GM18951 (cell line): ENCODE measurements at regions not wholly inside any gene's neighbourhood (a gene's known extent, or its start where the extent isn't known, plus 50 kb on each side); places are given as distances from the start of the nearest gene placed in this dataset.

Source experiments
- POLR2A ChIP-seq: IDR thresholded peaks from 4 replicates; pipeline ENCODE4 v1.6.1; 2011; ENCODE audit warnings: mild to moderate bottlenecking; ENCODE audit not compliant: insufficient read length, insufficient read depth; ENCODE audit errors: extremely low read depth
- in situ Hi-C: fragments of 300-500 bp; cut with MboI; formaldehyde crosslinking; loops from one replicate; pipeline ENCODE4 v1.12.0; 2022; ENCODE audit warnings: low sequenced_read_pairs, mixed read lengths, inconsistent platforms; ENCODE audit not compliant: unreplicated experiment

GRCh38 chr2:21244161-21244560 lies 120.4 kb downstream of the TDRD15 start:
- no peak for TF ChIP-seq POLR2A
- in situ Hi-C loops, result no loop called here

GRCh38 chr2:21245565-21245964 lies 121.8 kb downstream of the TDRD15 start:
- TF ChIP-seq POLR2A, result no peak
- in situ Hi-C loops, result no loop called here

GRCh38 chr2:21249367-21249766 lies 125.6 kb downstream of the TDRD15 start:
- in situ Hi-C loops, result no loop called here
- TF ChIP-seq POLR2A, result no peak

GRCh38 chr2:21250673-21251072 lies 126.9 kb downstream of the TDRD15 start:
- no peak for TF ChIP-seq POLR2A
- in situ Hi-C loops, result no loop called here

- in situ Hi-C loops, result no loop called here
- TF ChIP-seq POLR2A, result no peak
Observed at GRCh38 chr2:21251216-21251980, 127.6 kb downstream of the TDRD15 start.

GRCh38 chr2:21253311-21254027 lies 129.7 kb downstream of the TDRD15 start:
- TF ChIP-seq POLR2A, result no peak
- in situ Hi-C loops, result no loop called here

GRCh38 chr2:21254170-21254965 lies 130.6 kb downstream of the TDRD15 start:
- TF ChIP-seq POLR2A, result no peak
- in situ Hi-C loops, result no loop called here

GRCh38 chr2:21256006-21256405 lies 132.2 kb downstream of the TDRD15 start:
- TF ChIP-seq POLR2A, result no peak
- in situ Hi-C loops, result no loop called here

GRCh38 chr2:21257621-21258020 lies 133.9 kb downstream of the TDRD15 start:
- in situ Hi-C loops, result no loop called here
- no peak for TF ChIP-seq POLR2A

- TF ChIP-seq POLR2A, result no peak
- in situ Hi-C loops, result no loop called here
Observed at GRCh38 chr2:21258082-21258481, 134.3 kb downstream of the TDRD15 start.

- in situ Hi-C loops, result no loop called here
- TF ChIP-seq POLR2A, result no peak
Observed at GRCh38 chr2:21260311-21260710, 136.5 kb downstream of the TDRD15 start.

- no peak for TF ChIP-seq POLR2A
- in situ Hi-C loops, result no loop called here
Observed at GRCh38 chr2:21261591-21261990, 137.8 kb downstream of the TDRD15 start.

GRCh38 chr2:21262426-21262940 lies 138.7 kb downstream of the TDRD15 start:
- no peak for TF ChIP-seq POLR2A
- in situ Hi-C loops, result no loop called here
